CD4-positive, alpha-beta T cell treated with Interleukin-17A for 4 hours (primary cell): ENCODE measurements at regions not wholly inside any gene's neighbourhood (a gene's known extent, or its start where the extent isn't known, plus 50 kb on each side); places are given as distances from the start of the nearest gene placed in this dataset.

Source experiments
- DNase-seq: peaks from one replicate; pipeline ENCODE4 v3.0.0-alpha.2; 2020; ENCODE audit warnings: mixed read lengths

- no peak for DNase-seq
Observed at GRCh38 chr4:124199755-124200154, 512.8 kb downstream of the ANKRD50 start.

DNA sequence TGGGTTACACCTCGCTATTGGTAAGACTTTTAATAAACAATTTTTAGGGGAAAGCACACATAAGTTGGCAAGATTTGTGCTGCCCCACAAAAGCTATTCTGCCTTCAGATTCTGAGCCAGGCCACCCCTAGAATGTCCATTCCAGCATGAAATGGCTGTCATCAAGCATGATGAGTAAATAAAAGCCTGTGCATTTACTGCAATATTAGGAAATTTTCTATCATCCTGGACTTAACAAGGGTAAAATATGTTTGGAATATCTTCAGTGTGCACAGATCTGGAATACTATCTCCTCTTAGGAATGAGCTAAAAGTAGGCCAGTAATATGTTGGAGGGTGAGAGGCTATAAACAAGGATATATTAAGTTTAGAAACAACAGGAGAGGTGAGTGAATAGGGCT is 510.9 kb downstream of the ANKRD50 start:
- no peak for DNase-seq

GRCh38 chr4:124202099-124202498 is 510.4 kb downstream of the ANKRD50 start:
- DNase-seq, result no peak

GRCh38 chr4:124203613-124204238 is 508.8 kb downstream of the ANKRD50 start:
- DNase-seq, result no peak

- no peak for DNase-seq
Observed at GRCh38 chr4:124206779-124207605, 505.5 kb downstream of the ANKRD50 start.

DNA sequence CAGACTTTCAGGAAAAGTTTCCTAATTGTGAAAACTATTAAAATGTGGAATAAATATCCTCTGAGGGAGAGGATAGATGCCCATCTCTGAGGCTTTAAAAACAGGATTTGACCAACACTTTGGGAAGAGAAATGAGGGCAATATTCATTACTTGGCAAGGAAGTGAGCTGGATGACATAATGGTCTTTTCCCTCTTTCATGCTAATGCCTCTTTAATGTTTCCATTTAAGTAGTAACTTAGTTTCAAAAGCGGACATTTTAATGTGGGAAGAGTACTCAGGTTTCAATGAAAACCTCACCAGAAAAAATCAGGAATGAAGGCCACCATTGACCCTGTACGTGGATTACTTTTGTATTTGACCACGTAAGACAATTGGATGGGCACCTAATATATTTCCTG is 503.3 kb downstream of the ANKRD50 start:
- DNase-seq, result no peak

DNA sequence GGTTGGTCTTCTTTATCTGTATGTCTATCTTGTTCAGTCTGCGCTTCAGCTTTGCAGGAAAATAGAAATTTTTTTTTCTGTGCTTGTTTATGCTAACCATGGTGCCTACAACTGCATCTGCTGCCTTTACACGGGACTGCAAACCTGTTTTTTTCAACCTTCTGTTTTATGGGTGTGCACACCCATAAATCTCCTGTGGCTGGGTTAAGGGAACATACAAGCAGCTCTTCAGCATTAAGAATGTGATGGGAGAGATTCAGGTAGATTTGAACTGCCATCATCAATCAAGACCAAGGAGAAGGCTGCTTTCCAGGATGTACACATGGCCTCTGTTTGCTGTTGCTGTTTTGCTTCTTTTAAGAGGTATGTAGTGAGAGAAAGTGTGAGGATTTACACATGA is 502.9 kb downstream of the ANKRD50 start:
- DNase-seq, result no peak

GRCh38 chr4:124210746-124211145 is 501.8 kb downstream of the ANKRD50 start:
- DNase-seq, result no peak

GRCh38 chr4:124212815-124213630 is 499.5 kb downstream of the ANKRD50 start:
- no peak for DNase-seq

- no peak for DNase-seq
Observed at GRCh38 chr4:124219389-124219788, 493.1 kb downstream of the ANKRD50 start.

GRCh38 chr4:124224256-124224655 is 488.3 kb downstream of the ANKRD50 start:
- DNase-seq, result no peak

GRCh38 chr4:124227981-124228380 is 484.6 kb downstream of the ANKRD50 start:
- no peak for DNase-seq

DNA sequence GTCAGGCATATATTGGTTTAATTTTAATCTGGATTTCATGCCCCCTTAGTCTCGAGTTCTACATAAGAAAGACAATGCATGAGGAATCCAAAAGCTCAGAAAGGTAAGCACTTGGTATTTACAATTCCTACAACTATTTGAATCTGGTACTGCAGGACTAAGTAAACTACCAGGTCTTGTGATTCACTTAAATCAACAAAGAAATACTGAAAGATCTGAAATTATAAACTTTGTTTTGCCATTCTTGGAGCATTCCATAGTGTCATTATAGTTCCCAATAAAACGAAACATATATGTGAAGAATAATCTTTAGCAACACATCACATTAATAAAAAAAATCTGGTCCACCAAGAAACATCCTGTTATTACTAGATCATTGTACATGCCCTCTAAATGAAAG is 482.3 kb downstream of the ANKRD50 start:
- DNase-seq, result no peak

- DNase-seq, result no peak
Observed at GRCh38 chr4:124234771-124235170, 477.8 kb downstream of the ANKRD50 start.

- DNase-seq, result no peak
Observed at GRCh38 chr4:124243671-124244366, 468.7 kb downstream of the ANKRD50 start.

- DNase-seq, result no peak
Observed at GRCh38 chr4:124253080-124253479, 459.5 kb downstream of the ANKRD50 start.

GRCh38 chr4:124262211-124263179 is 450.0 kb downstream of the ANKRD50 start:
- peak; percentile 34 for DNase-seq

DNA sequence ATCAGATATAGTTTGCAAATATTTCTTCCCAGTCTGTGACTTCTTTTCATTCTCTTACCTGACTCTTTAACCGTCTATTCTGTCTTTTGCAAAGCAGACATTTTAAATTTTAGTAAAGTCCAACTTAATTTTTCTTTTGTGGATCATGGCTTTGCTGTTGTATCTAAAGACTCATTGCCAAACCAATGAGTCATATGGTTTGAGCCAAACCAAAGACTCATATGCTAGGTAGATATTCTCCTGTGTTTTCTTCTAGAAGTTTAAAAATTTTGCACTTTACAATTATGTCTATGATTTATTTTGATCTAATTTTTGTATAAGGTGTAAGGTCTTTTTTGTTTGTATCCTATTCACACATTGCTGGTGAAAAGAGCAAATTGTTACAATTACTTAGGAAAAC is 446.8 kb downstream of the ANKRD50 start:
- DNase-seq, result no peak

DNA sequence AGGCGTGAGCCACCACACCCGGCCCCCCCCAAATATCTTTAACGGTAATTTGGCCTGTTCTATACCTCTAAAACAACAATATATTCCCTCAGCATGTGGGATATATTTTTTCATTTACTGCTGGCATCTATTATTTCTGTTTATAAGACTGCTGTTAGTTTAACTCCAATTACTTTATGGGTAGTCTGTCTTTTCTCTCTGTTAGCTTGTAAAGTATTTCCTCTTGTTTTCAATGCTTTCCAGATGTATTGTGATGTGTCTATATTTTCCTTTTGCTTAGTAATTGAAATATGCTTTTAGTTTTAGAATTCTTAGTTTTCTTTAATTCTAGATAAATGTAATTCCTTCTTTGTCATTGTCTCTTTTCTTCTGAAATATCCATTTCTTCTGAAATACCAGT is 445.8 kb downstream of the ANKRD50 start:
- DNase-seq, result no peak

GRCh38 chr4:124276461-124276860 is 436.1 kb downstream of the ANKRD50 start:
- DNase-seq, result no peak

DNA sequence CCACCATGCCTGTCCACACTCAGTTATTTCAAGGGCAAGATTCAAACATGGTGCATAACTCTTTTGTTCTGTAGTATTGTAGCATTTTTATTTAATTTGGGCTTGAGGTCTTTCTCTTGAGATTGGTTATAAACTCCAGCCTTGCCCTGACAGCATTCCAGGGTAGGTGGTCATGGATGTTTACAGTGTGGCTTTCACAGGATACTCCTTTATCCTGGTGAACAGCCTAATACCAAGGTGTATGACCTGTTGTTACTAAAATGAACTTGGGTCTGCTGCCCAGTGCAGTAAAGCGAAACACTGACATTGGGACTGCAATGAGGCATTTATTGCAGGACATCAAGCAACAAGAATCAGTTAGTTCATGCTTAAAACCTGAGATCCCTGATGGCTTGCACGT is 434.8 kb downstream of the ANKRD50 start:
- DNase-seq, result no peak

GRCh38 chr4:124278477-124278876 is 434.1 kb downstream of the ANKRD50 start:
- no peak for DNase-seq
